ENCODE measurements at regions not wholly inside any gene's neighbourhood (a gene's known extent, or its start where the extent isn't known, plus 50 kb on each side); places are given as distances from the start of the nearest gene placed in this dataset.

DNA sequence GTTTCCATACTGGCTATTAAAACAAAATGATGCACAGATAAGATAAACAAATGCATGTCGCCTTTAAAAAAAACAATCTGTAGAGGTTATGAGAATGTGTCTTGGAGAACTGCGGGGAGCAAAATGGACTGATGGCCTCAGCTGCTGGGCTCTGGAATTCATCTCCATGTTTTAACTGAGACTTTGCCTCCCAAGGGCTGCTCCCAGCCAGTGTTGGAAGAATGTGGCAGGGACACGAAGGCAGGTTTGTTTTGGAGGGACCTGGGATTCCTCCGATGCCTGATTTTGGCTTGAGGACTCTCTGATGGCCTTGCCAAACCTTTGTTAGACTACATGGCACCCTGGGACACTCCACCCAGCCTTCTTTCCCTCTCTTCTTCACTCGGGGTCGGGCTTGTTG lies 83.5 kb upstream of the AP1S2 start:
- intact Hi-C loops (cut with micrococcal nuclease): no loop called here
- ChIA-PET CTCF (no interaction called here), POLR2A (no interaction called here)
- Mint-ChIP-seq H3K36me3 (no peaks in the 10 kb centered on the region), H3K4me3 (no peak overlapping the region), H3K27me3 (no peaks in the 10 kb centered on the region), H3K4me1 (ENCODE audit: low read depth) (no peaks in the 10 kb centered on the region), H3K9me3 (no peaks in the 10 kb centered on the region), H3K27ac (no peak overlapping the region)
- DNase-seq: no peak

DNA sequence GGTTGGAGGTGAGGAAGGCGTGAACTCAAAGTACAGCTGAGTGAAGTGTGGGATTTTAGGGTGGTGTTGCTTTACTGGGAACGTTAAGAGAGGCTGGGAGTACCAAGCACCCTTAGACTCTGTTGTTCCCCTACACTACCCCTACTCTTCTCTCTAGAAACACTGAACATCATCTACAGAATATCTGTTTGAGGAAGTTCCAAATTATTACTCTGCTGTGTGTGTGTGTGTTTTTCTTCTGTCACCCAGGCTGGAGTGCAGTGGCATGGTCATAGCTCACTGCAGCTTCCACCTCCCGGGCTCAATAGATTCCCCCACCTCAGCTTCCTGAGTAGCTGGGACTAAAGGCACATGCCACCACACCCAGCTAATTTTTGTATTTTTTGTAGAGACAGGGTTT lies 76.7 kb upstream of the AP1S2 start:
- Mint-ChIP-seq H3K27ac (no peak overlapping the region), H3K4me3 (no peak overlapping the region), H3K36me3 (no peaks in the 10 kb centered on the region), H3K9me3 (no peaks in the 10 kb centered on the region), H3K4me1 (ENCODE audit: low read depth) (no peaks in the 10 kb centered on the region), H3K27me3 (peaks cover 11% of the 10 kb centered on the region)
- intact Hi-C loops (cut with micrococcal nuclease): no loop called here
- ChIA-PET CTCF (no interaction called here), POLR2A (no interaction called here)
- no peak for DNase-seq

DNA sequence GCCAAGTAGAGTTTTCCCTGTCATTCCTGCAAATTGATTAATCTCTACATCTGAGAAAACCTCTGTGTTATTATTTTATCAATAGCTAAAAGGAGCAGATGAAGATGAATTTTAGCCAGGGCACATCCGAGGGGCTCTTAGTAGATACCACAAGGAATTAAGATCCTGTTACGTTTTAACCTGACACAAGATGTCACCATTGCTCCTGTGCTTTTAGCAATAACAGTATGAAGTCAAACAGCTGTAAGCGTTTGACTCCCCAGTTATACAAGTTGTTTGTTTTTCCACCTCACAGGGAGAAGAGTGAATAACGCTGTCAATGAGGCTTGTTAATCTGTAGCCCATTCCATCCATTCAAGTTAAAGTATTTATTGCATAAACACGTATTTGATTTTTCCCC lies 76.0 kb upstream of the AP1S2 start:
- intact Hi-C loops (cut with micrococcal nuclease): no loop called here
- ChIA-PET POLR2A (no interaction called here), CTCF (no interaction called here)
- no peak for DNase-seq
- no peak overlapping the region for H3K27ac Mint-ChIP-seq
- no peaks in the 10 kb centered on the region for H3K36me3 Mint-ChIP-seq
- no peaks in the 10 kb centered on the region for H3K9me3 Mint-ChIP-seq
- H3K4me3 Mint-ChIP-seq: no peak overlapping the region
- peaks cover 11% of the 10 kb centered on the region for H3K27me3 Mint-ChIP-seq
- H3K4me1 Mint-ChIP-seq (ENCODE audit: low read depth): no peaks in the 10 kb centered on the region

DNA sequence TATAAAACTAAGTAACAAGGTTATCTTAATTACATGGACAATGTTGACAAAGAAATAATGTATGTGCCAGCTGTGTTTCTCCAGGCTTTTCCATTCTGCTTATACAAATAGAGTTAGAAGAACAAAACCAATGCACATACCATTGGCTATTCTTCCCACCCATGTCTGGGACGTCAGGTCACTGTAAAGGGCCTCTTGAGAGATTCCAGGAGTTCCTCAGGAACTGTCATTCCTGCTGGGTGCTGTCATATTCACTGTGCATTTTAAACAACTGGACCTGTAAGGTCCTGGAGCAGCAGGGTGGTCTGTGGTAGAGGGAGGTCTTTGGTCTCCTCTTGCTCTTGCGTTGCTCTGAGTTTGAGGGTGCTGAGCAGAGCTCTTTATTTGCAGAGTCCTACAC lies 74.6 kb upstream of the AP1S2 start:
- no peak for DNase-seq
- intact Hi-C loops (cut with micrococcal nuclease): no loop called here
- Mint-ChIP-seq H3K36me3 (no peaks in the 10 kb centered on the region), H3K4me3 (no peak overlapping the region), H3K27ac (no peak overlapping the region), H3K4me1 (ENCODE audit: low read depth) (no peaks in the 10 kb centered on the region), H3K27me3 (peaks cover 11% of the 10 kb centered on the region), H3K9me3 (no peaks in the 10 kb centered on the region)
- ChIA-PET CTCF (no interaction called here), POLR2A (no interaction called here)

DNA sequence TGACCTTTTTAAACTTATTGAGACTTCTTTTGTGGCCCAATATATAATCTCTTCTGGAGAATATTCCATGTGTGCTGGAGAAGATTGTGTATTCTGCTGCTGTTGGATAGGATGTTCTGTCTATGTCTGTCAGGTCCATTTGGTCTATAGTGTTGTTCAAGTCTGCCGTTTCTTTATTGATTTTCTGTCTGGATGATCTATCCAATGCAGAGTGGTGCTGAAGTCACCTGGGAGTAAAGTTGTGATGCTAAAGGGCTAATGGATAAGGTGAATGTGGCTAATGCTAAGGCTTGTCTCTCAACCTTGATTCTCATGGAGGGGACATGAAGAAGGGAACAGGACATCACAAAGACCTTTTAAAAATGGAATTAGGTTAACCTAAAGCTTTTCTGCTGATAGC lies 72.0 kb upstream of the AP1S2 start:
- intact Hi-C loops (cut with micrococcal nuclease): no loop called here
- CTCF ChIA-PET: no interaction called here
- POLR2A ChIA-PET: no interaction called here
- DNase-seq: no peak
- no peak overlapping the region for H3K27ac Mint-ChIP-seq
- H3K4me3 Mint-ChIP-seq: no peak overlapping the region
- no peaks in the 10 kb centered on the region for H3K4me1 Mint-ChIP-seq (ENCODE audit: low read depth)
- H3K36me3 Mint-ChIP-seq: no peaks in the 10 kb centered on the region
- peaks cover 13% of the 10 kb centered on the region for H3K27me3 Mint-ChIP-seq
- H3K9me3 Mint-ChIP-seq: no peaks in the 10 kb centered on the region

GRCh38 chrX:15918003-15918402 lies 63.4 kb upstream of the AP1S2 start:
- no peaks in the 10 kb centered on the region for H3K36me3 Mint-ChIP-seq
- no peak for DNase-seq
- no peak overlapping the region for H3K27ac Mint-ChIP-seq
- no peaks in the 10 kb centered on the region for H3K9me3 Mint-ChIP-seq
- intact Hi-C loops (cut with micrococcal nuclease): no loop called here
- H3K27me3 Mint-ChIP-seq: no peaks in the 10 kb centered on the region
- ChIA-PET POLR2A (no interaction called here), CTCF (no interaction called here)
- H3K4me1 Mint-ChIP-seq (ENCODE audit: low read depth): no peaks in the 10 kb centered on the region
- H3K4me3 Mint-ChIP-seq: no peak overlapping the region

- H3K4me3 Mint-ChIP-seq: no peak overlapping the region
- H3K36me3 Mint-ChIP-seq: no peaks in the 10 kb centered on the region
- intact Hi-C loops (cut with micrococcal nuclease): no loop called here
- H3K4me1 Mint-ChIP-seq (ENCODE audit: low read depth): no peaks in the 10 kb centered on the region
- no peak overlapping the region for H3K27ac Mint-ChIP-seq
- H3K27me3 Mint-ChIP-seq: no peaks in the 10 kb centered on the region
- DNase-seq: no peak
- ChIA-PET POLR2A (no interaction called here), CTCF (no interaction called here)
- no peaks in the 10 kb centered on the region for H3K9me3 Mint-ChIP-seq
Observed at GRCh38 chrX:15916704-15917084, 62.1 kb upstream of the AP1S2 start.

- intact Hi-C loops (cut with micrococcal nuclease): no loop called here
- H3K4me3 Mint-ChIP-seq: no peak overlapping the region
- POLR2A ChIA-PET: no interaction called here
- H3K36me3 Mint-ChIP-seq: no peaks in the 10 kb centered on the region
- H3K27ac Mint-ChIP-seq: no peak overlapping the region
- no peak for DNase-seq
- CTCF ChIA-PET: no interaction called here
- no peaks in the 10 kb centered on the region for H3K27me3 Mint-ChIP-seq
- H3K4me1 Mint-ChIP-seq (ENCODE audit: low read depth): no peaks in the 10 kb centered on the region
- no peaks in the 10 kb centered on the region for H3K9me3 Mint-ChIP-seq
Observed at GRCh38 chrX:15915959-15916703, 61.5 kb upstream of the AP1S2 start.

- Mint-ChIP-seq H3K4me3 (no peak overlapping the region), H3K4me1 (ENCODE audit: low read depth) (no peaks in the 10 kb centered on the region), H3K27ac (no peak overlapping the region), H3K36me3 (no peaks in the 10 kb centered on the region), H3K9me3 (no peaks in the 10 kb centered on the region), H3K27me3 (no peaks in the 10 kb centered on the region)
- ChIA-PET POLR2A (no interaction called here), CTCF (interaction anchor here (1.2 kb wide), 1 partner anchor 60 kb away, joined by 3 read pairs; the partner anchor contains the start of gene AP1S2)
- intact Hi-C loops (cut with micrococcal nuclease): no loop called here
- DNase-seq: no peak
Observed at GRCh38 chrX:15914486-15914885, 59.9 kb upstream of the AP1S2 start.

- CTCF ChIA-PET: no interaction called here
- Mint-ChIP-seq H3K9me3 (no peaks in the 10 kb centered on the region), H3K27ac (no peak overlapping the region), H3K27me3 (no peaks in the 10 kb centered on the region), H3K4me1 (ENCODE audit: low read depth) (no peaks in the 10 kb centered on the region), H3K36me3 (no peaks in the 10 kb centered on the region), H3K4me3 (no peak overlapping the region)
- no peak for DNase-seq
- POLR2A ChIA-PET: no interaction called here
- intact Hi-C loops (cut with micrococcal nuclease): no loop called here
Observed at GRCh38 chrX:15913146-15913545, 58.5 kb upstream of the AP1S2 start.

DNA sequence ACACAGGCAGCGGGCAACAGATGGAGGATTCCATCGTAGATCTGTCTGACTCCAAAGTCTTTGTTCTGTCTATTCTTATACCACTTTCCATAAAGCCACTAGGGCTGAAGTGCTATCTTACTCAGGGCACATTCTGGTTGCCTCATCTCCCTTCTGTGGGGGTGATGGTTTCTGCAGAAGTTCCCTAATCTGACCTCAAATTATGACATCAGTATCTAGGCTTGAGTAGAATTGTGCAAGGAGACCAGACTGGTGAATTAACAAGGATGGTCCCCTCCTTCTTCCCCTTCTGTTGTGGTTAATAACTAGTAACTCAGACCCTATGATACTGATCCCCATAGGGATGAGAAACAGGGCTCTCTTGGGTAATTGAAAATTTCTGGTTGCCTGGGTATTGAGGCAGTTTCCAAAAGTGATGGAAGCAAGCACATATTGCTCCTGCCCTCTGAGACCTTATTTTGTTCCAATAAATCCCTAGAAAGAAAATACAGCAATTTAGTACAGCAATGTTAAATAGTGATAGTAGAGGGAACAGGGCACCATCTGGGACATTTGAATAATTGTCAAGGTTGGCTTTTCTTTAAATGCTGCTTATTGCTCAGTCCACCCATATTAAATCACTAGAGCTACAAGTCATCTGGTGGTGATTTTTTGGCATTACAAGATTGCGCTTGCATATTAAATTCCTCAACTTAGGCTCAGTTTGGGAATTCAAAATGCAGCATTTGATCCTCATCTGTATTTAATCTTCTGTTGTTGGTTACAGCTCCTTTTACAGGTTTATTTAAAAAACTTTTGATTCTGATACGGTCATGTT lies 57.3 kb upstream of the AP1S2 start:
- H3K36me3 Mint-ChIP-seq: no peaks in the 10 kb centered on the region
- intact Hi-C loops (cut with micrococcal nuclease): no loop called here
- ChIA-PET POLR2A (no interaction called here), CTCF (no interaction called here)
- H3K27me3 Mint-ChIP-seq: no peaks in the 10 kb centered on the region
- H3K9me3 Mint-ChIP-seq: no peaks in the 10 kb centered on the region
- no peak overlapping the region for H3K4me3 Mint-ChIP-seq
- DNase-seq: no peak
- no peak overlapping the region for H3K27ac Mint-ChIP-seq
- H3K4me1 Mint-ChIP-seq (ENCODE audit: low read depth): no peaks in the 10 kb centered on the region

DNA sequence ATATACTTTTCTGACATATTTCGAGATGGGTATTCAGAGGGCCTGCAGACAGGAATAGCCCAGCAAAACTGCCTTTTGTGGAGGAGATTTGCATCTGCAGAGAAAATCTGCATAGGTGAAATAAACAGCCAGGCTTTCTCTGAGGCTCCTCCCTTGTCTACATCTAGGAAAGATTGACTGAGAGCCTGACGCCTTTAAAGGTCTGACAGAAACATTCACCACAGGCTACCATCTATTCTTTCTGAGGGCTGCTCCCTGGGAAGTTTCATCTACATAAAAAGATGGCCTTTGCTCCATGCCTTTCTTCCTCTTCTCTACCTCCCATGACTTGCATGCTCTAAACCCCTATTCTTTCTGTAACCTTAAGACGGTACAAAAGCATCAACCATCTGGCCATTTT lies 55.0 kb upstream of the AP1S2 start:
- Mint-ChIP-seq H3K36me3 (no peaks in the 10 kb centered on the region), H3K4me3 (no peak overlapping the region), H3K4me1 (ENCODE audit: low read depth) (no peaks in the 10 kb centered on the region), H3K27ac (no peak overlapping the region), H3K9me3 (no peaks in the 10 kb centered on the region), H3K27me3 (no peaks in the 10 kb centered on the region)
- POLR2A ChIA-PET: no interaction called here
- DNase-seq: no peak
- intact Hi-C loops (cut with micrococcal nuclease): no loop called here
- CTCF ChIA-PET: no interaction called here

- no peaks in the 10 kb centered on the region for H3K9me3 Mint-ChIP-seq
- intact Hi-C loops (cut with micrococcal nuclease): no loop called here
- H3K27ac Mint-ChIP-seq: no peak overlapping the region
- H3K4me1 Mint-ChIP-seq (ENCODE audit: low read depth): no peaks in the 10 kb centered on the region
- no peak overlapping the region for H3K4me3 Mint-ChIP-seq
- DNase-seq: no peak
- no peaks in the 10 kb centered on the region for H3K27me3 Mint-ChIP-seq
- CTCF ChIA-PET: no interaction called here
- POLR2A ChIA-PET: no interaction called here
- H3K36me3 Mint-ChIP-seq: no peaks in the 10 kb centered on the region
Observed at GRCh38 chrX:15908603-15909290, 54.1 kb upstream of the AP1S2 start.

Data from activated CD4-positive, alpha-beta memory T cell treated with anti-CD3 and anti-CD28 coated beads for 36 hours (primary cell).